ENCODE measurements at regions not wholly inside any gene's neighbourhood (a gene's known extent, or its start where the extent isn't known, plus 50 kb on each side); places are given as distances from the start of the nearest gene placed in this dataset.
"Not testable (repeated sequence)": the region's sequence is repeated elsewhere in the genome, so short reads cannot be mapped to it uniquely, and the experiment has no call there.

DNA sequence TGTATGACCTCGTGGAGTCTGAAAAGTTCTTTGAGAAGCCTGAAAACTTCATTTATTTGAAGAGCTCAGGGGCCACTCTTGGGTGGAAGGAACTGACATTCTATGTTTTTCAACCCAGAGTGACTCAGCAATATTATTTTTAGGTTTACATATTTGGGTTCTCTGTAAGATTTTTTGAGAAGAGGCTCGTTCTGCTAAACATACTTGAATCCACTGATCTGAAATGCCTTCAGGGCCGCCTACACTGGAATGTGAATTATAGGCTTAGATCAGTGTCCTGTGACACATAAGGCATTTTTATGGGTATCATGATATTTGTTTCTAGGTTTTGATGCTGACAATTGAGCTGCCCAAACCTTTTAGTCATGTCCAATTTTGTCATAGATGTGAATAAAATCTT is 86.2 kb downstream of the PSAT1 start:
- DNase-seq: no peak

DNA sequence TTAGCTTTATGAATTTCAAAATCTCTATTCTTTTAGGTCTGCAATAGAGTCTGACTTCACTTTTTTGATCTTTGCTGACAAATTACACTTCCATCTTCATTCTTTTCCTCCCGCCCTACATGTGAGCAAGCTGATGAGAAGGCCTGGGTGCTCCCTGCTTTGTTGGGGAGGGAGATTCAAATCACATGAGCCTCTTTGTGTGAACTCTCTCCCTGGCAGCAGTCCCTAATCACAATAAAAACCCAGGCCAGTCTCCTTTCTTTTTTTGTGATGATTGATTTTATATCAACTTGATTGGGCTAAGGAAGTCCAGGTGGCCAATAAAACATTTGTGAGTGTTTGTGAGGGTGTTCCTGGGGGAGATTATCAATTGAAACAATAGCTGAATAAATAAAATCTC is 89.4 kb downstream of the PSAT1 start:
- no peak for DNase-seq

DNA sequence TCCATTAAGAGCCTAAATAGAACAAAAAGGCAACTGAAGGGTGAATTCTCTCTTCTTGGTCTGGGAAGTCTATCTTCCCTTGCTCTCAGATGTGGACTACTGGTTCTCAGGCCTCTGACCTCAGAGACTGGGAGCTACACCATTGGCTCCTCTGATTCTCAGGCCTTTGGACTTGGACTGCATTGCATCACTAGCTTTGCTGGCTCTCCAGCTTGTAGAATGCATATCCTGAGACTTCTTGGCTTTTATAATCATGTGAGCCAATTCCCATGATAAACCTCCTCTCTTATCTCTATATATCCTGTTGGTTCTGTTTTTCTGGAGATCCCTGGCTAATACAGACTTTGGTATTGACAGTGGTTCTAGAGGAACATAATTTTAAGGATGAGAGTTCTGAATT is 89.8 kb downstream of the PSAT1 start:
- DNase-seq: no peak

DNA sequence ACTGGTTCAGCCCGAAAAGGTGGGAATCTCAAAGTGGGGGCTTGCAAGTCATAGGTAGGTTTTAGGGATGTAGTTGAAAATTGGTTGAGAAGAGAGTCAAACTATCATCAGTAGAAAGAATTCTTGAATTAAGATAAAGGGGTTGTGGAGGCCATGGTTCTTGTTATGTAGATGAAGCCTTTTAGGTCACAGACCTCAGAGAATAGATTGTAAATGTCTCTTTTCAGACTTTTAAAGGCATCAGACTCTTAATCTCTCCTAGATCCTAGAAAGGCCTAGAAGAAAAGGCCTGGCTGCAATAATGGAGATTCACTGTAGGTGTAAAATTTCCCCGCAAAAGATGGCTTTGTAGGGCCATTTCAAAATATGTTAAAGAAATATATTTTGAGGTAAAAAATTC is 96.4 kb downstream of the PSAT1 start:
- DNase-seq: no peak

DNA sequence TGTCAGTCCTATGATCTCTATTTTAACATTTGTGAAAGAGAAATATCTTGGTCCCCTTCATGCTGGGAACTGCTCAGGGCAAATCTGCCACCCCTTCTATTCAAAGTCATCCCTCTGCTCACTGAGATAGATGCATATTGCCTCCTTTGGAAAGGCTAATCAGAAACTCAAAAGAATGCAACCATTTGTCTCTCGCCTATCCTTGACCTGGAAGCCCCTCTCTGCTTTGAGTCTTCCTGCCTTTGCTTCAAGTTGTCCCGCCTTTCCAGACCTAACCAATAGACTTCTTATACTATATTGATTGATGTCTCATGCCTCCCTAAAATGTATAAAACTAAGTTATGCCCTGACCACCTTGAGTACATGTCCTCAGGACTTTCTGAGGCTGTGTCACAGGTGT is 97.0 kb downstream of the PSAT1 start:
- no peak for DNase-seq

DNA sequence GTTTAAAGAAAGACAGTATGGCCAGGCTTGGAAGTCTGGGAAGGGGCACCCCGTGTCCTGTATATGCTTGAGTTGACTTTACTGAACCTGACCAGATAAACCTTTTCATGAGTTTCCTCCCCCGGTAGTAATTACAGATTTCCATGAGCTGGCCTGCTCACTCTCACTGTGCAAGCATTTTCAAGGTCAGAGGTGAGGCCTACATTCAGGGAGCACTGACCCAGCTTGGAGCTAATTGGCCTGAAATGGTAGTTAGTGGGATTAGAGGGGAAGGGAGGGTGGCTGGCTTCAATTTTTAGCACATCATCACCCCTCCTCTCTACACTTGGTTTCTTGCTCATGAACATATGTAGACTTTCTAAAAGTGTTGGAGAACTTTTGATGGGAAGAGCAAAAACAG is 99.2 kb downstream of the PSAT1 start:
- no peak for DNase-seq

DNA sequence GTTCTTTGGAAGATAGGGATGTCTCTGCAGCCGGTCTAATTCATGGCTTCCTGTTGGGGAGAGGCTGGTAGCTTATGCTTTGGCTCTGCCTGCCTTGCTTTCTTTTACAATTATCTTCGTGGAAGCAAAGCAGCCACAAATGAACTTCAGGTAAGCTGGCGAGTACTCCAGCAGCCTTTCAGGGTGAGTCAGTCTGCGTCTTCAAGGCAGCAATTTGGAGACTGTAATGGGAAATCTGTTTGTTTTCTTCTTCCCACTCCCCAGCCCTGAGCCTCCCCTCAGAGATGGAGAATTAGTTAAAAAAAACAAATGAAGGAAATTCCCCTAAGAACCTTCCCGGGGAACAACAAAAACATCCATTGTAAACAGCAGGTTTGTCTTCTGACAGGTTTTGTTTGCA is 100.1 kb downstream of the PSAT1 start:
- DNase-seq: no peak

DNA sequence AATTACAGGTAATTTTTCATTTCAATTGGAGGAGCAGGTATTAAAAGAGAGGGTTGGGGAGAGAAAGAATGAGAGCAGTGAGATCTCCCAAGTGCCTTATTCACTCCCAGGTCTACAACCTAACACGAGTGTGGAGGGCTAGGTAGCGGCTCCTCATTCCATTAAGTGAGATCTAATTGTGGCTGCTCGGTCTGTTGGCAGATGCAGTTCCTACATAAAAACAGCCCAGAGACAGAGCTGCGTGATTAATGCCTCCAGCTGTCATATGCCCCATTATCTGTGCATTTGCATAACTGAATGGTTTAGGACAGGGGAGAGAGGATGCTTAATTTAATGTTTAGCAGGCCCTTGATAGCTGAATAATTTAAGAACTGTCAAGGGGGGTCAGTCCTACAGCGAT is 100.5 kb downstream of the PSAT1 start:
- DNase-seq: no peak

DNA sequence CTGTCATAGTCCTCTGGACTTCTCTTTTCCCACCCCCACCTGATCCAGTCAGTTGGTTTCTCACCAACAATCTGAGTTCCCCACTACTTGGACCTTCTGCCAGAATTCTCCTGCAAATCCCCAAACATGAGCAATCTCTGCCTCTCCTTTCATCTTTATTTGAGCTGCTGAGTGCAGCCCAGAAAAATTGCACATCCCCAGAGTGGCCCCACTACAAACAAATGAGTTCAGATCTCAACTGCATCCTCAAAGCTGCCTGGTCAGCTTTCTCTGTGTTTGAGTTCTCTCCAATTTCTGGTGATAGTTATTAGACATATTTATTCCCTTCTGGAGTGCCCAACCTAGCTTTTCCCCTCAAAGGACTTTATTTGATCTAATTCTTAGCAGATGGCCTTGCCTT is 102.2 kb downstream of the PSAT1 start:
- DNase-seq: no peak

DNA sequence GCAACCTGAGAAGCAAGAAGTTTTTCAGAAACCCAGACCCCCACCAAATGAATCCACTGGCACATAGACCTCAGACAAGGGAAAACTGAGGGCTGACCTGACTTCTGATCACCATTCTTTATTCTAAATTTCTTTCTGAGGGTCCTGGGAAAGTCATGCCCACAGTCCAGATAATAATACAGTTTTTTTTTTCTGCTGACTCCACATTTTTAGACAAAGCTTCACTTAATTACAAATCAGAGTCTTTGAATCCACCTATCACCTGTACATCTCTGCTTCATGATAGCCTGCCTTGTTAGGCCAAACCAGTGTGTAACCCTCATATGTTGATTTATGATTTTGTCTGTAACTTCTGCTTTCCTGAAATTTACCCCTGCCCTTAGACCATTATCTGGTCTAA is 103.6 kb downstream of the PSAT1 start:
- DNase-seq: no peak

DNA sequence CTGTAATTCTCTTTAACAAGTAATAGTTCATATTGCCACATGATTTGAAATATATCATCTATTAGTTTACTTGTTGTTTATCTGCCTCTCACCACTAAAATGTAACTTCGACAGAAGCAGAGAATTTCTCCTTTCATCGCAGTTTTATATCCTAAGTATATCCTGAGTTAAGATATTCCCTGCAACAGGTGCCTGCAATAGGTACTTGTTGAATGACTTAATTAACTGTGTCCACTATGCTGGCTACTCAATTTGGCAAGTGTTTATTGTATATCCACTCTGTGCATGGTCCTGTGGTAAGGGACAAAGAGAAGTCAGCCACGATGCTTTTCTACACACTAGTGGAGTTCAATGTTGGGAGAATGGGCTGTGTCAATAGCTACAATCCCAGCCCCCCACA is 108.5 kb downstream of the PSAT1 start:
- no peak for DNase-seq

DNA sequence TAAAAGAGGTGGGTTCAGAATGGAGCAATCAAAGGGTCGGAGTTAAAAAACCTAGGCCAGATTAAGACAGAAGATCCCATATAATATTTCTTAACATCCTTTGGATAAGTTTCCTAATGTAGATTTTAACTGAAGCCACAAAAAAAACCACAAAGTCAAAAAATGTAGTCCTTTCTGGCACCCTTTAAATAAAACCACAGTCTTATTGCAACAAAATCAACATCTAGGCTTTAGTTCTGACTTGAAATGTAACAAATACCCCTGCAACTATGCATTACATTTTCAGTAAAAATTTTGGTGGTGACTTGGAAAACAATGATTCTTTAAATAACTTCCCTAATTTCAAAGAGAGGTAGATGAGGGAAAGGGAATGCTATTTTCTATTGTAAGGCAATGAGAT is 109.2 kb downstream of the PSAT1 start:
- no peak for DNase-seq

DNA sequence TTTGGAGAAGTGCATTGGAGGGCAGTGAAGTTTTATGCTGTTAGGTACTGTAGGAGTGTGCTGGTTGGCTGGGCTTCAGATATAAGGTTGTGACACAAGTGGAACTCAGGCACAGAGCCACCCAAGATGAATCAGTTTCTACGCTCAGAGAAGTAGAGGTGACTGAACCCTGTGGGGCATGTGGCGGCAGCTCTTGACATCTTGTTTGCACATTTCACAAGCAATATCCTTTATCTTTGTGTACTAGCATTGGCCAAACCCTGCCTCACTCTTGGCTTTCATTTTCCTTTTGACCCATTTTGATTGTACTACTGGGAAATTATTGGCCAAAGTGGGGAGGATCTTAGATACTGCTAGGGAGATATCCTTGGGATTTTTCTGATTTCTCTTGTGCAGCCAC is 110.0 kb downstream of the PSAT1 start:
- no peak for DNase-seq

DNA sequence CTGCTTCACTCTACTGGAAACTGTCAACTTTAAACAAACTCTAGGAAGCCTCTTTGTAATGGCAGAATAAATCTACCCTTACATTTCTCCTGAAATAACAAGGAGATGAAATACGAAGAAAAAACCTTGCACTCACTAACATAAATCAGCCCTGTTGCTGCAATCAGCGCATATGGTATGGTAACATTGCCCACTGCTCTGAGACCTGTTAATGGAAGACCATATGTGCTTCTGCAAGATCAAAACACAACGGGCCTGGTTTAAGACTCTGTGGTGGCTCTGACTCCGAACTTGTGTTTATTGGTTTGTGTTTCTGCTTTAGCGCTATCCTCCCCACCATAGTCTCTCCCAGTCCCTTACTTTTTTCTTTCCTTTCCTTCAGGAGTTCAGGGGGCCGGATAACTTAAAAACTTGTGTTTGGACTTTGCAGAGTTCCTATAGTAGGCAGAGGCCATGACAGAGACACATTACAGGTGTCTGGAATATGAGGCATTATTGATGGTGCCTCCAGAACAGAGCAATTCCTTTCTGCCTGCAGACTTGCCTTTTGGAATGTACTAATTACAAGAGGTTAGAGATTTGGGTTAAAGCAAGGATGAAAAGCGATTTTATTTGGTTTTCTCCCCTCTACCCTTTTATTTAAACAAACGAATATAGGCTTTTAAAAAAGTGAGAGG is 110.8 kb downstream of the PSAT1 start:
- DNase-seq: no peak

DNA sequence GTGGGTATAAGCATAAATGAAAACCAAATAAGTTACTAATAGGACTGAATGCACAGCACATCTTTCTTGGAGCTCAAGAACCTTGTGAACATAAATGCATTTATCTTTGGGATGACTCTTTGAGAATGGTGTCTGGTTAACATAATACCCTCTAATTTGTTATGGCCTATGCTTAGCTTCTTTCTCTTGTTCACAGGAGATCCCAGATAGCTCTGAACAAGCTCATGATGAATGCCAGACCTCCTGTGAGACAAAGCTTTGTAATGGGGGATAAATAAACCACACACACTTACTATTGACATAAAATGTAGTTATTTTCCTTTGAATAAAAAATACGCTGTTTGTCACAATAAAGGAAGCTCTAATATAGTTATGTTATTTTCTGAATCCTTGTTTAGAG is 111.5 kb downstream of the PSAT1 start:
- no peak for DNase-seq

DNA sequence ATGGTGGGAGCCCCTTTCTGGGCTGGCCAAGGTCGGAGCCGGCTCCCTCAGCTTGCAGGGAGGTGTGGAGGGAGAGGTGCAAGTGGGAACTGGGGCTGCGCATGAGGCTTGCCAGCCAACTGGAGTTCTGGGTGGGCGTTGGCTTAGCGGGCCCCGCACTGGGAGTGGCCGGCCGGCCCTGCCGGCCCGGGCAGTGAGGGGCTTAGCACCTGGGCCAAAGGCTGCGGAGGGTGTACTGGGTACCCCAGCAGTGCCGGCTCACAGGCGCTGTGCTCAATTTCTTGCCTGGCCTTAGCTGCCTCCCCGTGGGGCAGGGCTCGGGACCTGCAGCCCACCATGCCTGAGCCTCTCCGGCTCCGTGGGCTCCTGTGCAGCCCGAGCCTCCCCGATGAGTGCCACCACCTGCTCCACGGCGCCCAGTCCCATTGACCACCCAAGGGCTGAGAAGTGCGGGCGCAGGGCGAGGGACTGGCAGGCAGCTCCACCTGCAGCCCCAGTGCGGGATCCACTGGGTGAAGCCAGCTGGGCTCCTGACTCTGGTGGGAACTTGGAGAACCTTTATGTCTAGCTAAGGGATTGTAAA is 113.1 kb downstream of the PSAT1 start:
- DNase-seq: not testable (repeated sequence)

DNA sequence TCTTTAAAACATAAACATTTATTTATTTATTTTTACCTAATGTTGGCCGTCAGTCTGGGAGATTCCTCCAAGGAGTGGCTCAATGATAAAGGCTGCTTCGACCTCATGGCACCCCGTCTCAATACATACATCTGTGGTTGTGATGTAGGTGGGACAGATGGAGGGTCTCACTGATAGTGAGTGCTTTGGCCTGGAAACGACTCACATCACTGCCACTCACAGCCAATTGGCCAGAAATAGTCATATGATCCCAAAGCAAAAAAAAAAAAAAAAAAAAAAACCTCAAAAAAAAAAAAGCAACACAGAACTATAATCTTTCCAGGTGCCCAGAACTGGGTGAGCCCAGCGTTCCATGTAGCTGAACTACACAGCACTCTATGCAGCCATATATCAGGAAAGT is 125.4 kb downstream of the PSAT1 start:
- DNase-seq: no peak

DNA sequence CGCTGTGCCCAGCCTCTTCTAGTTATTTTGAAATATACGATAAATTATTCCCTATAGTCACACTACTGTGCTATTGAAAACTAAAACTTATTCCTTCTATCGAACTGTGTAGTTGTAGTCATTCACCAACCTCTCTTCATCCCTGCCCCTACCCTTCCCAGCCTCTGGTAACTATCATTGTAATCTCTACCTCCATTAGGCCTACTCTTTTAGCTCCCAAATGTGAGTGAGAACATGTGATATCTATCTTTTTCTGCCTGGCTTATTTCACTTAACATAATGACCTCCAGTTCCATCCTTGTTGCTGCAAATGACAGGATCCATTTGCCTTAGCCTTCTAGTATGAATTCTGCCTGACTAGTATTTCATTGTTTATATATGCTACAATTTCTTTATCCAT is 127.4 kb downstream of the PSAT1 start:
- DNase-seq: no peak

DNA sequence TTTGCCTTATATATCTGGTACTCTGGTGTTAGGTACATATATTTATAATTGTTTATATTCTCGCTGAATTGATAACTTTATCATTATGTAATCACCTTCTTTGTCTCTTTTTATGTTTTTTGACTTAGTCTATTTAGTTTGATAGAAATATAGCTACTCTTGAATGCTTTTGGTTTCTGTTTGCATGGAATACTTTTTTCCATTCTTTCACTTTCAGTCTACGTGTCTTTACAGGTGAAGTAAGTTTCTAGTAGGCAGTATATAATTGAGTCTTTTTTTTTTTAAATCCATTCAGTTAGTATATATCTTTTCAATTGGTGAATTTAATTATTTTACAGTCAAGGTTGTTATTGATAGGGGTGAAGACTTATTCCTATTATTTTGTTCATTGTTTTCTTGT is 131.7 kb downstream of the PSAT1 start:
- DNase-seq: no peak

DNA sequence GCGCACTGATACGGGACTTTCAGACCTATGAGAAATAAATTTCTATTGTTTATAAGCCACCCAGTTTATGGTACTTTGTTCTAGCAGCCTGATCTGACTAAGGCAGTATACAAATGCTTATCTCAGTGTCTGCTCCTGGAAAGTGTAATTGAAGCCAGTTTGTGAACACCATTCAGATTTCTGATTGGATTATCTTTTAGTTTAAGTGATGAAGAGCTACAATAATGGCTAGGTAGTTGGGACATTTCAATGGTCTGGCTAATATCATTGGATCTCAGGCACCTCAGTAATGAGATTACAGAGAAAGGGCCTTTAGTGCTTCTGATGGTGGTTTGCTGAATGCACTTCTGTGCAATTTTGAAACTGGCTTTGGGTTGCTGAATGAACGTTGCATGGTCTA is 133.5 kb downstream of the PSAT1 start:
- DNase-seq: no peak

DNA sequence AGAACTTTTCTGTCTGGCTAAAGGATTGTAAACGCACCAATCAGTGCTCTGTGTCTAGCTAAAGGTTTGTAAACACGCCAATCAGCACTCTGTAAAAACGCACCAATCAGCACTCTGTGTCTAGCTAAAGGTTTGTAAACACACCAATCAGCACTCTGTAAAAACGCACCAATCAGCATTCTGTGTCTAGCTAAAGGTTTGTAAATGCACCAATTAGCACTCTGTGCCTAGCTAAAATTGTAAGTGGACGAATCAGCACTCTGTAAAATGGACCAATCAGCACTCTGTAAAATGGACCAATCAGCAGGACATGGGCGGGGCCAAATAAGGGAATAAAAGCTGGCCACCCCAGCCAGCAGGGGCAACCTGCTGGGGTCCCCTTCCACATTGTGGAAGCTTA is 134.1 kb downstream of the PSAT1 start:
- DNase-seq: not testable (repeated sequence)

DNA sequence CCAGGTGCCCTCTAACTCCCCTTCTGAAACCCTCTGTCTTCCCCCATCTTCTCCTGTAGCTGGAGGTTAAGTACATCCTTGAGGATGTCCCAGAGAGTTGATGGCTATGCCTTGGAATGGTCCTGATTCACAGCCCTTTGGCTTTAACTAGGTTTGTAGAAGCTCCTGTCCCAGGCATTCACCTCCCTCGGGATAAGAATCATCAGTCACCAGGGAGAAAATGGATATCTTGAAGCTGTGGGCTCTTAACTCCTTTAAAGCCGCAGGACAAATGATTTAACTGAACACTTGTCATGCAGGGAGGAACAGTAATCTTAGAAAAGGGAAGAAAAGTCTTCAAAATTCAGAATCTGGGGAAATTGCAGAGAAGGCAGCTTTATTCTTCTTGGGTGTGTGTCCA is 139.9 kb downstream of the PSAT1 start:
- no peak for DNase-seq

DNA sequence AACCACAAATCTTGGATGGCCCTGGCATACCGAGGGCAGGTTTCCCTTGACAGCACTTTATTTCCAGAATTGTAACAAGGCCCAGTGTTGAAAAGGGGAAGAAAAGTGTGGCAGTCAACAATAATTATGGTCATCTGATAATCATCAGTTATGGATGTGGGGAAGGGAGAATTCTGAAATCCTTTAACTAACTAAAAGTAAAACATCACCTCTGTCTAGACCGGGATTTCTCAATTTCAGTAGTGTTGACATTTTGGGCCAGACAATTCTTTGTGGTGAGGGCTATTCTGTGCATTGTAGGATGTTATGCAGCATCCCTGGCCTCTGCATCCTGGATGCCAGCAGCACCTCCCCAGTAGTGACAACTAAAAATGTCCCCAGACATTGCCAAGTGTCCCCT is 140.4 kb downstream of the PSAT1 start:
- no peak for DNase-seq

DNA sequence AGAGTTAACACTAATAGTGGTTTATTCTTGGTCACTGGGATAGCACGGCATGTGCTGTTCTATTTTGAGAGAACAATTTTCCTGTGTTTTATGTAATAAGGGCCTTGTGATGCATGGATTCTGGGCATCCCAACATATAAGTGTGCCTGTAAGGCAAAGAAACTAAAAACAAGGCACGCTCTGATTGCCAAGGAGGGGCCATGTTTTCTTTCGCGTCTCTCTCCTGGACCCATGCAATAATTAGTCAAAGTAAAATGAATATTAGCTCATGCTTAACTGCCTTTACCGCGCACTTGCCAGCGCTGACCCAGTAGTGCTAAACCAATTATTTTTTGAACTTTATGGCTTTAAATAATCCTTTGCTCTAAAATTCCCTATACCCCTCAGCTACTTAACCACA is 140.9 kb downstream of the PSAT1 start:
- DNase-seq: no peak

DNA sequence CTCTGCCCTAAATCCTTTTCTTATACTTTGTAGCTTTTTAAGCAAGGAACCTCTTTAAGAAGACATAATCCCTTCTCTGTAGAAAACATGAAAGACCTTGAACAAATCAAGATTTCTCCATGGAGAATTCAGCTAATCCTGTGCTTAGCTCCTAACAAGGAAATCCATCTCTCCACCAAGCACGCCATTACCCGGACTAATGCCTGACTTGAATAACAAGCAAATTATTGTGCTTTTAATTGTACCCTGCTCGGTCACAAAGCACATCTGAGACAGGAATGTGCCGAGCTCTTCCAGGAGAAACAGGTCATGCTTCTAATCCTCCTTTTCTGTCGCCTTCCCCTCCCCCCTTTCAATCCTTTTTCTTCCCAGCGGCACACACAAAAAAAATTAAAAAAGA is 141.3 kb downstream of the PSAT1 start:
- no peak for DNase-seq

DNA sequence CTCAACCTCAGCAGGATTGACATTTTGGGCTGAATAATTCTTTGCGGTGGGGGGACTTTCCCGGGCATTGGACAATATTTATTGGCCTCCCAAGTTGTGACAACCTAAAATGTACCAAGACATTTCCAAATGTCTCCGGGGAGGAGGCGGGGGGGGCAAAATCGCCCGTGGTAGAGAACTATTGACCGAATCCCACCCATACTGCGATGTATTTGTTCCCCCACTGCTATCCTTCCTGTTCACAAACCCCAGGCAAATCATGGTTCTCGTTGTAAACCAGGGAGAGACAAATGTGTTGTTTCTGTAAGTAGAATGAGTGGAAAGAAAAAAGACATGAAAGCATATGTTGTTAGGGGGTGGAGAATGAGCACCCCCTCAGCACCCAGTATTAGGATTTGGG is 141.9 kb downstream of the PSAT1 start:
- DNase-seq: no peak

All from kidney glomerular epithelial cell (primary cell).